H54 (cell line): ENCODE measurements at regions not wholly inside any gene's neighbourhood (a gene's known extent, or its start where the extent isn't known, plus 50 kb on each side); places are given as distances from the start of the nearest gene placed in this dataset.
"Not testable (repeated sequence)": the region's sequence is repeated elsewhere in the genome, so short reads cannot be mapped to it uniquely, and the experiment has no call there.

ENCODE experiments used
- DNase-seq: peaks from one replicate; pipeline ENCODE4 v3.0.0; 2011; ENCODE audit warnings: low spot score, mixed read lengths; ENCODE audit not compliant: insufficient read length
- FAIRE-seq: peaks from 3 replicates; lab custom pipeline; 2011; peaks lifted over from hg19 to GRCh38; lab: Jason Lieb, UNC
- POLR2A ChIP-seq: IDR thresholded peaks from 2 replicates; pipeline ENCODE4 v1.6.1; 2011; ENCODE audit warnings: low read depth, mild to moderate bottlenecking, low read length

- TF ChIP-seq POLR2A, result no peak
- no peak for DNase-seq
- no peak for FAIRE-seq
These were observed 195.5 kb downstream of the CDCA7 start for GRCh38 chr2:173550143-173550542.

DNA sequence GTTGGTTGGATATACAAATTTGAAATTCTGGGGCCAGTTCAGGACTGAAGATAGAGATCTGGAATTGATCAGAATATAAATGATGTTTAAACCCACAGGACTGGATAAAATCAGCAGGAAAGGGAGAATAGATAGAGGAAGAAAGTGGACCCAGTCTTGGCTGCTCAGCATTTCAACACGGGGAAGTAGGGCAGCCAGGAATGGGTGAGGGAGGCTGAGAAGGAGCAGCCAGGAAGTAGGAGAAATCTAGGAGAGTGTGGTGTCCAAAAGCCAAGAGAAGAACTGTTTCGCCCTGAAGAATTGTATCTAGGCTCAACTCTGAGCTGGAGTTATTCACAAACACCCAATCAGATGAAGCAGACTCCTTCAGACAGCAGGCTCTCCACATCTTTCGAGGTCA, 197.9 kb downstream of the CDCA7 start:
- TF ChIP-seq POLR2A, result no peak
- FAIRE-seq (no peak), DNase-seq (no peak)

GRCh38 chr2:173553593-173553992, 198.9 kb downstream of the CDCA7 start:
- no peak for DNase-seq
- no peak for TF ChIP-seq POLR2A
- FAIRE-seq, result peak; percentile 78

DNA sequence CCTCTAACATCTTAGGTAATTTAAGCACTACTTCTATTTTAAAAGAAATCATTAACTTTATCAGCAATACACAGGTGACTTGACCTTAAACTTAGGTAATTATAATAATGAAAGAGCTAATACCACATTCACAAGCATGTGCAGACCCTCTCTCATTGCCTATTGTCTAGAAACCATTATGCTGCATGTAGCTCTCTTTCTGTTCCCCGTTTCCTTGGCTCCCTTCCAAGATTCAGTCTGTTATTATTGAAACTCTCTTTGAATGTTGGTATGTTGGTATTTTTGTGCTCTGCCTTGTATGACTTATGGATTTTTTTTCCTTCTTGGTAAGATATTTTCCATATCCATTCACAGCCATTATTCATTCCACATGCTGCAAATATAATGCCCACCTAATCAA, 201.2 kb downstream of the CDCA7 start:
- DNase-seq, result no peak
- no peak for TF ChIP-seq POLR2A
- FAIRE-seq, result no peak

- FAIRE-seq (no peak), DNase-seq (no peak)
- TF ChIP-seq POLR2A, result no peak
These were observed 202.1 kb downstream of the CDCA7 start for GRCh38 chr2:173556816-173557215.

DNA sequence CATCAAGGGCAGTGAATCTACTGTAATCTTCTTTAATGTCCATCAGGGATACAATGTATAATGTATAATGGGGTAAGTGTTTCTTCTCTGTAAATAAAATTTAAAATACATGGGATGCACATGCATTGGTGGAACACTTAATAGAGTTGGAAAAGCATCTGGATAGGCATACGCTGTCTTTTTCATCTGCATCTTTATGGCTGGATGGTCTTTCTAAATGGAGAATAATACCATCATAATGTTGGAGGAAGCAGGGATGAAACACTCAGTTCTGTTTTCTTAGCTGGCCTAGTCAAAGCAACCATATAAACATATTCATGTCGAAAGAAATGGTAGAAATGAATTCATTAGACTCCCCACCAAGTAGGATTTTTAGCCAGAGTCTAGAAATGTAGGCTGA, 202.8 kb downstream of the CDCA7 start:
- TF ChIP-seq POLR2A, result no peak
- FAIRE-seq (no peak), DNase-seq (no peak)

- no peak for TF ChIP-seq POLR2A
- no peak for FAIRE-seq
- DNase-seq, result no peak
These were observed 212.8 kb downstream of the CDCA7 start for GRCh38 chr2:173567493-173567892.

- no peak for TF ChIP-seq POLR2A
- FAIRE-seq (no peak), DNase-seq (no peak)
These were observed 213.4 kb downstream of the CDCA7 start for GRCh38 chr2:173568054-173568453.

DNA sequence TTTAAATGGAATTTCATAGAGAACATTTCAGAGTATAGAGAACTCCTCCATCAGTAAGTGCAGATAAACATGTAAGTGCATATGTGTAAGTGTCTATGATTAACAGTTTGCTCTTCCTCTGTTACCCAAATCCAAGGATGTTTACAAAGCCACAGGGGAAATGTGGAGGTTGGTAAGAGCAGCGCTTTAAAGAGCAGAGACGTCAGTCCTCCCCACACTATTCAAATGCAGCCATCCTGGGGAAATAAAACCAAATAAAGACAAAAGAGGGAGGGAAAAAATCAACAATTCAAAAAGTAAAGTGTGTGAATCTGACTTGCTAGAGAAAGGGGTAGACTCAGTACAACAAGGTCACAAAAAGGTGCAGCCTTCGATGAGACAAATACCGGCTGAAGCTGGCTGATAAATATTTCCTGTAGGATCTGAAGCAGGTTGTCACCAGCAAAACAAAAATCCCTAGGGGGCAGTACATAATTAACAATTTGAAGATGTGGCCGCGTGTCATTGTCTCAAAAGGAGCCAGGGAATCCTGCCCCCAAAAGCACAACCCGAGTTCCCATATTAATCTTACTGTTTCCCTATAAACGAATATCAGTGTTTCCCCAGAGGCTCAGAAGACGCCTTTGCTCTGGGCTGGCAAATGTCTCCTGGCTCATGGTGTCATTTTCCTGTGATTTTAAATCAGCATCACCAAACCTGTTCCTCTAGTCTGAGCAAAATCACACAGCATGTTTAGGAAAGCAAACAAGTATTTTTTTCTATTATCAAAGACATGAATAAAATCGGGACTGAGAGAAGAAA, 216.5 kb downstream of the CDCA7 start:
- no peak for TF ChIP-seq POLR2A
- no peak for DNase-seq
- FAIRE-seq, result no peak

- no peak for FAIRE-seq
- no peak for TF ChIP-seq POLR2A
- DNase-seq, result no peak
These were observed 217.4 kb downstream of the CDCA7 start for GRCh38 chr2:173571887-173572680.

DNA sequence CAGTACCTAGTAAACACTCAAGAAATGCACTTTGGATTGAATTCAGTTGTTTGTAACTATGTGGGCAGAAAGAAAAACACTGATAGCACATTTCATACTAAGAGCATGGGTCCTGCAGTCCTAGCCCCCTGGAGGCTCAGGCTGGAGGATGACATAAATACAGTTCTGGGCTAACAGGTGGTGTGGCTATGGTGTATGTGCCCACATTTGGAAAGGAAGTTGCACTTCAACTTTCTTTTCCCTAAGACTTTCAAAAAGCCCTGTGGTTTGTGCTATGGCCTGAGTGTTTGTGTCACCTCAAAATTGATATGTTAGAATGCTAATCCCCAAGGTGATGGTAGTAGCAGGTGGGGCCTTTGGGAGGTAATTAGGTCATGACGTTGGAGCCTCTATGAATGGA, 218.2 kb downstream of the CDCA7 start:
- TF ChIP-seq POLR2A, result no peak
- DNase-seq (no peak), FAIRE-seq (no peak)

GRCh38 chr2:173573782-173574181, 219.1 kb downstream of the CDCA7 start:
- not testable (repeated sequence) for FAIRE-seq

GRCh38 chr2:173574324-173575112, 219.8 kb downstream of the CDCA7 start:
- no peak for TF ChIP-seq POLR2A
- DNase-seq (no peak), FAIRE-seq (no peak)

More at GRCh38 chr2:173573782-173574181, 219.1 kb downstream of the CDCA7 start:
- DNase-seq, result not testable (repeated sequence)
